H9 (cell line): ENCODE measurements at regions not wholly inside any gene's neighbourhood (a gene's known extent, or its start where the extent isn't known, plus 50 kb on each side); places are given as distances from the start of the nearest gene placed in this dataset.

Source experiments
- DNase-seq: peaks from one replicate; pipeline ENCODE4 v3.0.0-alpha.2; 2017
- H2AFZ ChIP-seq: one replicate; pipeline ENCODE4 v1.6.1; 2013; ENCODE audit warnings: mild to moderate bottlenecking, low read length, control low read depth, moderate library complexity
- H2AK5ac ChIP-seq: 2 replicates; pipeline ENCODE4 v1.6.1; 2013; ENCODE audit warnings: low read length, control low read depth, mixed read lengths; ENCODE audit not compliant: insufficient read length
- H2BK120ac ChIP-seq: one replicate; pipeline ENCODE4 v1.6.1; 2013; ENCODE audit warnings: low read depth, mild to moderate bottlenecking, low read length, control low read depth, inconsistent platforms; ENCODE audit not compliant: poor library complexity, severe bottlenecking
- H2BK12ac ChIP-seq: 2 replicates; pipeline ENCODE4 v1.6.1; 2013; ENCODE audit warnings: low read length, control low read depth, mixed read lengths, low read depth; ENCODE audit not compliant: insufficient read length
- H2BK15ac ChIP-seq: 2 replicates; pipeline ENCODE4 v1.6.1; 2013; ENCODE audit warnings: low read depth, low read length, control low read depth
- H2BK20ac ChIP-seq: one replicate; pipeline ENCODE4 v1.6.1; 2013; ENCODE audit warnings: low read depth, mild to moderate bottlenecking, low read length, control low read depth, inconsistent platforms; ENCODE audit not compliant: poor library complexity, severe bottlenecking
- H2BK5ac ChIP-seq: 2 replicates; pipeline ENCODE4 v1.6.1; 2013; ENCODE audit warnings: low read length, control low read depth, mixed read lengths; ENCODE audit not compliant: insufficient read length
- H3K14ac ChIP-seq: 2 replicates; pipeline ENCODE4 v1.6.1; 2013; ENCODE audit warnings: low read length, control low read depth; ENCODE audit not compliant: insufficient read depth
- H3K18ac ChIP-seq: 2 replicates; pipeline ENCODE4 v1.6.1; 2013; ENCODE audit warnings: low read depth, mild to moderate bottlenecking, mixed read lengths, low read length, control low read depth; ENCODE audit not compliant: insufficient read length
- H3K23ac ChIP-seq: 2 replicates; pipeline ENCODE4 v1.6.1; 2013; ENCODE audit warnings: low read length, control low read depth, mixed read lengths, low read depth; ENCODE audit not compliant: insufficient read length
- H3K23me2 ChIP-seq: 2 replicates; pipeline ENCODE4 v1.6.1; 2013; ENCODE audit warnings: low read depth, mild to moderate bottlenecking, mixed read lengths, low read length, control low read depth; ENCODE audit not compliant: insufficient read length, poor library complexity, severe bottlenecking
- H3K27ac ChIP-seq: 2 replicates; pipeline ENCODE4 v1.5.1; 2013; ENCODE audit warnings: low read length, control low read depth, mixed read lengths, low read depth; ENCODE audit not compliant: insufficient read length
- H3K27me3 ChIP-seq: 2 replicates; pipeline ENCODE4 v1.6.1; 2013; ENCODE audit warnings: low read length, control low read depth, inconsistent platforms; ENCODE audit not compliant: insufficient read depth
- H3K4ac ChIP-seq: 2 replicates; pipeline ENCODE4 v1.6.1; 2013; ENCODE audit warnings: low read depth, mild to moderate bottlenecking, control low read depth, inconsistent platforms, low read length, moderate library complexity
- H3K4me1 ChIP-seq: 2 replicates; pipeline ENCODE4 v1.6.1; 2013; ENCODE audit warnings: low read length, control low read depth, inconsistent platforms; ENCODE audit not compliant: insufficient read depth
- H3K4me2 ChIP-seq: 2 replicates; pipeline ENCODE4 v1.6.1; 2013; ENCODE audit warnings: low read length, control low read depth, mixed read lengths; ENCODE audit not compliant: insufficient read length, insufficient read depth
- H3K56ac ChIP-seq: 2 replicates; pipeline ENCODE4 v1.6.1; 2013; ENCODE audit warnings: low read depth, mild to moderate bottlenecking, mixed read lengths, low read length, control low read depth; ENCODE audit not compliant: insufficient read length
- H3K79me1 ChIP-seq: 2 replicates; pipeline ENCODE4 v1.6.1; 2013; ENCODE audit warnings: low read depth, mild to moderate bottlenecking, moderate library complexity, low read length, control low read depth, inconsistent platforms; ENCODE audit not compliant: insufficient read depth, poor library complexity, severe bottlenecking
- H3K79me2 ChIP-seq: 2 replicates; pipeline ENCODE4 v1.6.1; 2013; ENCODE audit warnings: low read length, control low read depth, inconsistent platforms; ENCODE audit not compliant: insufficient read depth
- H3K9ac ChIP-seq: 2 replicates; pipeline ENCODE4 v1.6.1; 2013; ENCODE audit warnings: low read length, control low read depth, mixed read lengths; ENCODE audit not compliant: insufficient read length; ENCODE audit errors: extremely low read depth
- H3K9me3 ChIP-seq: one replicate; pipeline ENCODE4 v1.6.1; 2013; ENCODE audit warnings: low read depth, low read length, inconsistent platforms; ENCODE audit not compliant: control insufficient read depth
- H3T11ph ChIP-seq: one replicate; pipeline ENCODE4 v1.6.1; 2013; ENCODE audit warnings: mild to moderate bottlenecking, low read length, control low read depth, inconsistent platforms
- H4K20me1 ChIP-seq: one replicate; pipeline ENCODE4 v1.6.1; 2013; ENCODE audit not compliant: control insufficient read depth, insufficient read length, insufficient read depth
- H4K5ac ChIP-seq: 2 replicates; pipeline ENCODE4 v1.6.1; 2013; ENCODE audit warnings: low read depth, mild to moderate bottlenecking, mixed read lengths, low read length, control low read depth; ENCODE audit not compliant: insufficient read length
- H4K8ac ChIP-seq: replicated peaks from 2 replicates; pipeline ENCODE4 v1.6.1; 2013; ENCODE audit warnings: low read length, control low read depth, mixed read lengths, low read depth; ENCODE audit not compliant: insufficient read length
- H4K91ac ChIP-seq: 2 replicates; pipeline ENCODE4 v1.6.1; 2013; ENCODE audit warnings: low read depth, mild to moderate bottlenecking, moderate library complexity, mixed read lengths, low read length, control low read depth; ENCODE audit not compliant: insufficient read length
- H3K27ac Mint-ChIP-seq, 3 experiments: 2 replicates in 2 of 3; 3 replicates in 1 of 3; pipeline ENCODE4 v1.8.0; 2020 to 2021; ENCODE audit warnings: mixed read lengths in 3 of 3, mild to moderate bottlenecking in 1 of 3, moderate library complexity in 1 of 3
- H3K27me3 Mint-ChIP-seq: 2 replicates; pipeline ENCODE4 v1.8.0; 2021; ENCODE audit warnings: low read depth, mild to moderate bottlenecking, moderate library complexity, mixed read lengths
- H3K36me3 Mint-ChIP-seq, 3 experiments: 2 replicates in 2 of 3; 3 replicates in 1 of 3; pipeline ENCODE4 v1.8.0; 2020 to 2021; ENCODE audit warnings: low read depth in 3 of 3, mixed read lengths in 3 of 3; ENCODE audit not compliant: insufficient read depth in 1 of 3
- H3K4me1 Mint-ChIP-seq, 2 experiments: 2 replicates each; pipeline ENCODE4 v1.8.0; 2020; ENCODE audit warnings: mixed read lengths in 2 of 2
- H3K4me3 Mint-ChIP-seq, 2 experiments: 2 replicates in 1 of 2; 3 replicates in 1 of 2; pipeline ENCODE4 v1.8.0; 2020 to 2021; ENCODE audit warnings: mild to moderate bottlenecking in 2 of 2, mixed read lengths in 2 of 2, moderate library complexity in 1 of 2
- H3K9me3 Mint-ChIP-seq, 2 experiments: 2 replicates in 1 of 2; 3 replicates in 1 of 2; pipeline ENCODE4 v1.8.0; 2020; ENCODE audit warnings: mild to moderate bottlenecking in 2 of 2, mixed read lengths in 2 of 2, moderate library complexity in 1 of 2
- CTCF ChIP-seq: fragments of 200-600 bp; sonication (generic); conservative IDR thresholded peaks from 3 replicates; pipeline ENCODE4 v1.8.0; 2021; ENCODE audit warnings: antibody characterized with exemption, mild to moderate bottlenecking
- WGBS: extraction: QIAGEN DNeasy Blood & Tissue Kit; methylation state at CpG from one replicate; pipeline ENCODE4 v1.1.7; 2013; ENCODE audit warnings: missing lambda C conversion rate, low lambda C conversion rate, mixed read lengths; ENCODE audit not compliant: insufficient read length; ENCODE audit errors: extremely low coverage; 5-methylcytosine and 5-hydroxymethylcytosine counted together

- Histone ChIP-seq H3K4ac (no peak overlapping the region), H2AFZ (no peak overlapping the region), H3K27ac (no peak overlapping the region), H3K18ac (no peak overlapping the region), H2BK5ac (no peak overlapping the region), H3T11ph (no peak overlapping the region), H3K4me2 (no peak overlapping the region), H3K27me3 (no peaks in the 10 kb centered on the region), H3K9me3 (no peaks in the 10 kb centered on the region), H3K79me2 (no peaks in the 10 kb centered on the region), H2BK120ac (no peak overlapping the region), H4K91ac (no peak overlapping the region), H4K8ac (no peak overlapping the region), H2BK15ac (no peak overlapping the region), H3K4me1 (peaks cover 4% of the 10 kb centered on the region; the same call in 1 of the 2 replicates), H2AK5ac (no peak overlapping the region), H3K23ac (no peak overlapping the region), H3K14ac (no peak overlapping the region), H3K79me1 (no peaks in the 10 kb centered on the region), H2BK20ac (no peak overlapping the region), H4K20me1 (no peaks in the 10 kb centered on the region), H2BK12ac (no peak overlapping the region), H3K23me2 (no peaks in the 10 kb centered on the region), H4K5ac (no peak overlapping the region), H3K56ac (no peak overlapping the region), H3K9ac (no peak overlapping the region)
- Mint-ChIP-seq H3K4me3 (no peak overlapping the region), H3K9me3 (no peaks in the 10 kb centered on the region), H3K27ac (peak overlapping the region; percentile 33 to 83 (median 81); a peak in 4 of 7 replicates), H3K36me3 (no peaks in the 10 kb centered on the region), H3K4me1 (peaks cover 33 to 34% of the 10 kb centered on the region in 2 experiments), H3K27me3 (no peaks in the 10 kb centered on the region; the same call in 1 of the 2 replicates)
- no CpG with 5 or more reads among the region's 1 CpG for WGBS
- no peak for TF ChIP-seq CTCF
- DNase-seq, result peak; percentile 31
These were observed 562.3 kb upstream of the COBL start for GRCh38 chr7:51878865-51879264.
